ENCODE measurements at regions not wholly inside any gene's neighbourhood (a gene's known extent, or its start where the extent isn't known, plus 50 kb on each side); places are given as distances from the start of the nearest gene placed in this dataset.

DNA sequence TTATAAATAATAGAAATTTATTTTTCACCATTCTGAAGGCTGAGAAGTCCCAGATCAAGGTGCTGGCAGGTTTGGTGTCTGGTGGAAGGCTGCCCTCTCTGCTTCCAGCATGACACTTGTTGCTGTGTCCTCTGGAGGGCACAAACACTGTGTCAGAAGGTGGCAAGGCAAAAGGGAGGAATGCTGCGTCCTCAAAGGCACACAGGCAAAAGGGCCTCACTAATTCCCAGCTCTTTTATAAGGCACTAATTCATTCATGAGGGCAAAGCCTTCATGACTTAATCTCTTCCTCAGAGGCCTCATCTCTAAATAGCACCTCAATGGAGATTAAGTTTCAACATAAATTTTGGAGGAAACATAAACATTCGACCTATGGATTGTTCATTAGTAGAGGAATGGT, 209.5 kb upstream of the SMLR1 start:
- TF ChIP-seq, protein P1, sequence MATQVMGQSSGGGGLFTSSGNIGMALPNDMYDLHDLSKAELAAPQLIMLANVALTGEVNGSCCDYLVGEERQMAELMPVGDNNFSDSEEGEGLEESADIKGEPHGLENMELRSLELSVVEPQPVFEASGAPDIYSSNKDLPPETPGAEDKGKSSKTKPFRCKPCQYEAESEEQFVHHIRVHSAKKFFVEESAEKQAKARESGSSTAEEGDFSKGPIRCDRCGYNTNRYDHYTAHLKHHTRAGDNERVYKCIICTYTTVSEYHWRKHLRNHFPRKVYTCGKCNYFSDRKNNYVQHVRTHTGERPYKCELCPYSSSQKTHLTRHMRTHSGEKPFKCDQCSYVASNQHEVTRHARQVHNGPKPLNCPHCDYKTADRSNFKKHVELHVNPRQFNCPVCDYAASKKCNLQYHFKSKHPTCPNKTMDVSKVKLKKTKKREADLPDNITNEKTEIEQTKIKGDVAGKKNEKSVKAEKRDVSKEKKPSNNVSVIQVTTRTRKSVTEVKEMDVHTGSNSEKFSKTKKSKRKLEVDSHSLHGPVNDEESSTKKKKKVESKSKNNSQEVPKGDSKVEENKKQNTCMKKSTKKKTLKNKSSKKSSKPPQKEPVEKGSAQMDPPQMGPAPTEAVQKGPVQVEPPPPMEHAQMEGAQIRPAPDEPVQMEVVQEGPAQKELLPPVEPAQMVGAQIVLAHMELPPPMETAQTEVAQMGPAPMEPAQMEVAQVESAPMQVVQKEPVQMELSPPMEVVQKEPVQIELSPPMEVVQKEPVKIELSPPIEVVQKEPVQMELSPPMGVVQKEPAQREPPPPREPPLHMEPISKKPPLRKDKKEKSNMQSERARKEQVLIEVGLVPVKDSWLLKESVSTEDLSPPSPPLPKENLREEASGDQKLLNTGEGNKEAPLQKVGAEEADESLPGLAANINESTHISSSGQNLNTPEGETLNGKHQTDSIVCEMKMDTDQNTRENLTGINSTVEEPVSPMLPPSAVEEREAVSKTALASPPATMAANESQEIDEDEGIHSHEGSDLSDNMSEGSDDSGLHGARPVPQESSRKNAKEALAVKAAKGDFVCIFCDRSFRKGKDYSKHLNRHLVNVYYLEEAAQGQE (IDR thresholded peaks at IDR 0.05; ENCODE audit: low read depth): no peak
- TF ChIP-seq NFIC (IDR thresholded peaks at IDR 0.05) (no peak), TCF12 (IDR thresholded peaks at IDR 0.05; ENCODE audit: low read depth) (no peak), CEBPB (IDR thresholded peaks at IDR 0.05) (no peak), YY1 (IDR thresholded peaks at IDR 0.05; ENCODE audit: low read depth) (no peak), ZBTB7A (IDR thresholded peaks at IDR 0.05; ENCODE audit: low read depth) (no peak), RAD21 (IDR thresholded peaks at IDR 0.05; ENCODE audit: low read depth) (no peak), FOXM1 (IDR thresholded peaks at IDR 0.05; ENCODE audit: borderline replicate concordance, low read depth) (no peak), TEAD4 (IDR thresholded peaks at IDR 0.05) (no peak), EP300 (IDR thresholded peaks at IDR 0.05; ENCODE audit: borderline replicate concordance) (no peak), EGR1 (IDR thresholded peaks at IDR 0.05) (no peak), TAF1 (IDR thresholded peaks at IDR 0.05; ENCODE audit: low read depth) (no peak), CREB1 (IDR thresholded peaks at IDR 0.05; ENCODE audit: low read depth) (no peak)
- TF ChIP-seq, protein P2, sequence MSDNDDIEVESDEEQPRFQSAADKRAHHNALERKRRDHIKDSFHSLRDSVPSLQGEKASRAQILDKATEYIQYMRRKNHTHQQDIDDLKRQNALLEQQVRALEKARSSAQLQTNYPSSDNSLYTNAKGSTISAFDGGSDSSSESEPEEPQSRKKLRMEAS (IDR thresholded peaks at IDR 0.05): no peak

DNA sequence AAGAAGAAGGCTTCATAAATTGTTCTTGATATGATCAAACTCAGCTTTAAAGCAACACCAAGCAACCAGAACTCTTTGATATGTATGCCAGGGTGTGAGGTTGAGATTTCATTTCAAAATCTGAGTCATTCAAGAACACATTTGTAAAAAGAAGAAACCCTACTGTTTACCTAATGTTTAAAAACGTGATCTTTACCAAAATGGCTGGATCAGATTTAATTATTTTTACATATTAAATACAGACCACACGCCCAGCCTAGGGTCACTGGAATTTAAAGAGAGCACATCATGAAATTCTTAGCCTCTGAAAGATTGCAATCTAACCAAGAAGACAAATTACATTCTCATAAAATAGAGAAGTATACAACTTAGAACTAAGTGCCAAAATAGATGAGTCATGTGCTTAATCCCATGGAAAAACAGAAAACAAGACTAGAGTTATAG, 206.8 kb upstream of the SMLR1 start:
- no peak for TF ChIP-seq TCF12 (IDR thresholded peaks at IDR 0.05; ENCODE audit: low read depth)
- TF ChIP-seq TAF1 (IDR thresholded peaks at IDR 0.05; ENCODE audit: low read depth): no peak
- no peak for TF ChIP-seq RAD21 (IDR thresholded peaks at IDR 0.05; ENCODE audit: low read depth)
- no peak for TF ChIP-seq TEAD4 (IDR thresholded peaks at IDR 0.05)
- no peak for TF ChIP-seq ZBTB7A (IDR thresholded peaks at IDR 0.05; ENCODE audit: low read depth)
- TF ChIP-seq, protein P3, sequence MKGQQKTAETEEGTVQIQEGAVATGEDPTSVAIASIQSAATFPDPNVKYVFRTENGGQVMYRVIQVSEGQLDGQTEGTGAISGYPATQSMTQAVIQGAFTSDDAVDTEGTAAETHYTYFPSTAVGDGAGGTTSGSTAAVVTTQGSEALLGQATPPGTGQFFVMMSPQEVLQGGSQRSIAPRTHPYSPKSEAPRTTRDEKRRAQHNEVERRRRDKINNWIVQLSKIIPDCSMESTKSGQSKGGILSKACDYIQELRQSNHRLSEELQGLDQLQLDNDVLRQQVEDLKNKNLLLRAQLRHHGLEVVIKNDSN (IDR thresholded peaks at IDR 0.05): no peak
- no peak for TF ChIP-seq EGR1 (IDR thresholded peaks at IDR 0.05)
- TF ChIP-seq CEBPB (IDR thresholded peaks at IDR 0.05): no peak
- TF ChIP-seq FOXM1 (IDR thresholded peaks at IDR 0.05; ENCODE audit: borderline replicate concordance, low read depth): no peak
- TF ChIP-seq, protein P1 (IDR thresholded peaks at IDR 0.05; ENCODE audit: low read depth): no peak
- no peak for TF ChIP-seq YY1 (IDR thresholded peaks at IDR 0.05; ENCODE audit: low read depth)
- TF ChIP-seq NFIC (IDR thresholded peaks at IDR 0.05): no peak
- TF ChIP-seq EP300 (IDR thresholded peaks at IDR 0.05; ENCODE audit: borderline replicate concordance): no peak
- no peak for TF ChIP-seq CREB1 (IDR thresholded peaks at IDR 0.05; ENCODE audit: low read depth)
- TF ChIP-seq, protein P2 (IDR thresholded peaks at IDR 0.05): no peak

DNA sequence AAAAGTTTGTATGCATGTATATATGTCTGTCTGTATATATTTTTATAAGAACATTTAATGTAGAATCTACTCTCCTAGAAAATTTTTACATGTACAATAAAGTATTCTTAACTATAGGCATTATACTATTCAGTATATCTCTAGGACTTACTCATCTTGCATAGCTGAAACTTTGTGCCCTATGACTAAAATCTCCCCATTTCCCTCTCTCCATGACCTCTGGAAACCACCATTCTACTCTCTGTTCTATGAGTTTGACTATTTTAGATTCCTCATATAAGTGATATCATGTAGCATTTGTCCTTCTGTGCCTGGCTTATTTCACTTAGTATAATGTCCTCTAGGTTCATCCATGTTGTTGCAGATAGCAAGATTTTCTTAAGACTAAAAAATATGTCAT, 205.1 kb upstream of the SMLR1 start:
- TF ChIP-seq NFIC (IDR thresholded peaks at IDR 0.05) (no peak), EGR1 (IDR thresholded peaks at IDR 0.05) (no peak), EP300 (IDR thresholded peaks at IDR 0.05; ENCODE audit: borderline replicate concordance) (no peak), TCF12 (IDR thresholded peaks at IDR 0.05; ENCODE audit: low read depth) (no peak), TEAD4 (IDR thresholded peaks at IDR 0.05) (no peak), FOXM1 (IDR thresholded peaks at IDR 0.05; ENCODE audit: borderline replicate concordance, low read depth) (no peak), RAD21 (IDR thresholded peaks at IDR 0.05; ENCODE audit: low read depth) (no peak), CREB1 (IDR thresholded peaks at IDR 0.05; ENCODE audit: low read depth) (no peak), CEBPB (IDR thresholded peaks at IDR 0.05) (no peak), TAF1 (IDR thresholded peaks at IDR 0.05; ENCODE audit: low read depth) (no peak), YY1 (IDR thresholded peaks at IDR 0.05; ENCODE audit: low read depth) (no peak)
- TF ChIP-seq, protein P1 (IDR thresholded peaks at IDR 0.05; ENCODE audit: low read depth): no peak
- TF ChIP-seq, protein P3 (IDR thresholded peaks at IDR 0.05): no peak

DNA sequence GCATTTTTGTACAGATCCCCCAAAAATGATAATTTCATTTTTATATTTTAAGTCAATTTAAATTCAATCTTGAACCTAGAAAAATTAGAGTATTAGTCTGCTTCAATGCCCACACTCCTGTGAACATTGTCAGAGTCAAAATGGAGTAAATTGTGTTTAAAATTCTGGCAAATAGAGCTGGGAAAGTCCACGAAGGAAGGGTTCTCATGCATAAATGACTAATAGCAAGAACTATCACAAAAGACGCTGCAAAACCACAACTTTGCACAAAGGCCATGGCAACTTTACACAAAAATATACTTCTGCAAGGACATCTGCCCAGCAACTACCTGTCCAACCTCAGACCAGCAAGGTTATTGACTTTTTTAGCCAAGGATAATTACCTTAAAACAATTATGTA, 203.2 kb upstream of the SMLR1 start:
- TF ChIP-seq TAF1 (IDR thresholded peaks at IDR 0.05; ENCODE audit: low read depth) (no peak), YY1 (IDR thresholded peaks at IDR 0.05; ENCODE audit: low read depth) (no peak), CEBPB (IDR thresholded peaks at IDR 0.05) (no peak), RAD21 (IDR thresholded peaks at IDR 0.05; ENCODE audit: low read depth) (no peak), TCF12 (IDR thresholded peaks at IDR 0.05; ENCODE audit: low read depth) (no peak), FOXM1 (IDR thresholded peaks at IDR 0.05; ENCODE audit: borderline replicate concordance, low read depth) (no peak), TEAD4 (IDR thresholded peaks at IDR 0.05) (no peak), CREB1 (IDR thresholded peaks at IDR 0.05; ENCODE audit: low read depth) (no peak), EP300 (IDR thresholded peaks at IDR 0.05; ENCODE audit: borderline replicate concordance) (no peak), EGR1 (IDR thresholded peaks at IDR 0.05) (no peak)
- TF ChIP-seq, protein P3 (IDR thresholded peaks at IDR 0.05): no peak
- TF ChIP-seq, protein P2 (IDR thresholded peaks at IDR 0.05): no peak
